Muscle layer of duodenum (tissue), 2 donors: ENCODE measurements at regions not wholly inside any gene's neighbourhood (a gene's known extent, or its start where the extent isn't known, plus 50 kb on each side); places are given as distances from the start of the nearest gene placed in this dataset.

Experiments
- H3K27ac ChIP-seq: one replicate; pipeline ENCODE4 v1.7.0; 2013; ENCODE audit warnings: mild to moderate bottlenecking, low read length
- H3K27me3 ChIP-seq: one replicate; pipeline ENCODE4 v1.7.0; 2013; ENCODE audit warnings: low read depth, mild to moderate bottlenecking, control low read depth, low read length
- H3K36me3 ChIP-seq, 2 donors: one replicate each; pipeline ENCODE4 v1.7.0; 2013; ENCODE audit warnings: low read length in 2 of 2, control low read depth in 1 of 2, mild to moderate bottlenecking in 1 of 2; ENCODE audit not compliant: insufficient read depth in 2 of 2, control insufficient read depth in 1 of 2
- H3K4me1 ChIP-seq, 2 donors: one replicate each; pipeline ENCODE4 v1.7.0; 2013; ENCODE audit warnings: low read length in 2 of 2, mild to moderate bottlenecking in 2 of 2, control low read depth in 1 of 2, moderate library complexity in 1 of 2; ENCODE audit not compliant: insufficient read depth in 2 of 2, control insufficient read depth in 1 of 2
- H3K4me3 ChIP-seq, 2 donors: one replicate each; pipeline ENCODE4 v1.7.0; 2013; ENCODE audit warnings: low read length in 2 of 2, low read depth in 1 of 2, mild to moderate bottlenecking in 1 of 2
- H3K9me3 ChIP-seq, 2 donors: one replicate each; pipeline ENCODE4 v1.7.0; 2013; ENCODE audit warnings: low read length in 2 of 2, control low read depth in 1 of 2, mild to moderate bottlenecking in 1 of 2; ENCODE audit not compliant: control insufficient read depth in 1 of 2
- donor health status: healthy.

- peaks cover 0 to 9% of the 10 kb centered on the region in 2 donors for H3K4me1 ChIP-seq
- no peak overlapping the region for H3K4me3 ChIP-seq
- H3K36me3 ChIP-seq = no peaks in the 10 kb centered on the region
- no peak overlapping the region for H3K27ac ChIP-seq
- H3K9me3 ChIP-seq = no peaks in the 10 kb centered on the region
- H3K27me3 ChIP-seq = no peaks in the 10 kb centered on the region
Measured at GRCh38 chr12:91289906-91290305, 107.3 kb upstream of the DCN start.

DNA sequence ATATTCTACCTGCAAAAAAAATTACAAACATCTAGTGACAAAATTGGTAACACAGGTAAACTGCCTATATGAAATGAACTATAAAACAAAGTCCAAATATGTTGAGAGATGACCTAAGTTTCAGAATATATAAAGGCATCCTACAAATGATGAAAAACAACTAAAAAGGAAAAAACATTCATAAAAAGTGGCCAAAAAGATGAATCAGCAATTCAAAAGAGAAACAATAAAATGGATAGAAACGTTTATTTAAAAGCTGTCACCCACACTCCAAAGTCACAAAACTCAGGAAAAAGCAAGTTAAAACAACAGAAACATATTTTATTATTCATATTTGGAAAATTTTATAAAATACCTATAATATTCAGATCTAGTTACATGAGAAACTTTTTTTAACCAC is 106.5 kb upstream of the DCN start:
- H3K36me3 ChIP-seq = no peaks in the 10 kb centered on the region
- H3K27ac ChIP-seq = no peak overlapping the region
- H3K9me3 ChIP-seq = no peaks in the 10 kb centered on the region
- H3K4me1 ChIP-seq = peaks cover 0 to 9% of the 10 kb centered on the region in 2 donors
- no peaks in the 10 kb centered on the region for H3K27me3 ChIP-seq
- no peak overlapping the region for H3K4me3 ChIP-seq

DNA sequence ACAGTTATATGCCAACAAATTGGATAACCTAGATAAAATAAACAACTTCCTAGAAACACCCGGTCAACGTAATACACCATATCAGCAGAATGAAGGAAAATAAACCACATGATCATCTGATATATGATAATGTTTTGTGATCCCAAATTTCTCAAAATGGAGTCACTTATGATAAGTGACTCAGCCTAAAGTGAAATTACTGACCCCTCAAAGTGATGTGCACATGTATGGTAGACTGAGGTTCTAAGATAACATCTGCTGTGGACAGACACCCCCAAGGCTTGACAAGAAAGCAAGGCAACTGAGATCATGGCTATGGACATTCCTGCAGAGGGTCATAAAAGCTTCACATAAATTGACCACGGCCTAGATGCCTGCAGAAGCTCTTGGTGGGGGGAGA is 105.1 kb upstream of the DCN start:
- Histone ChIP-seq H3K4me3 (no peak overlapping the region), H3K27me3 (no peaks in the 10 kb centered on the region), H3K9me3 (no peaks in the 10 kb centered on the region), H3K27ac (no peak overlapping the region), H3K36me3 (no peaks in the 10 kb centered on the region), H3K4me1 (peaks cover 0 to 9% of the 10 kb centered on the region in 2 donors)

- Histone ChIP-seq H3K4me1 (peaks cover 0 to 20% of the 10 kb centered on the region in 2 donors), H3K4me3 (no peak overlapping the region), H3K36me3 (no peaks in the 10 kb centered on the region), H3K27ac (no peak overlapping the region), H3K27me3 (no peaks in the 10 kb centered on the region), H3K9me3 (no peaks in the 10 kb centered on the region)
Measured at GRCh38 chr12:91278126-91278525, 95.5 kb upstream of the DCN start.

- Histone ChIP-seq H3K9me3 (no peaks in the 10 kb centered on the region), H3K4me3 (no peak overlapping the region), H3K36me3 (no peaks in the 10 kb centered on the region), H3K4me1 (peaks cover 0 to 20% of the 10 kb centered on the region in 2 donors), H3K27me3 (no peaks in the 10 kb centered on the region), H3K27ac (no peak overlapping the region)
Measured at GRCh38 chr12:91276509-91276908, 93.9 kb upstream of the DCN start.

DNA sequence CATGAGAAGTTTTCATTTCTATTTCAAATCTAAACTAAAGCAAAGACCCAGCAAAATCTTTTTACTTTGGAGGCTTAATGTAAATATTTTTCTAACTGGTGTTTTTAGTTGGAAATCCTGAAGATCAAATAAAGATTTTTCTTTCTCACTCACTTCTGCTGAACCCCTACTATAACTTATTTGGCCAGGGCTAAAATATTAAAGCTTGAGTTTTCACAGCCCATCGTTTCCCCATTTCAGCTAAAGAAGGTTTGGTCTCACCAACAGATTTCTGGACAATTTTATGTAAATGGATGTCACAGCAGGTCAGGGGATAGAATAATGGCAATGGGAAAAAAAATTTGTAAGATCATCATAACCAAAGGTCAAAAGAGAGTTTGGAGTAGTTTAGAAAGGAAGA is 92.7 kb upstream of the DCN start:
- peak overlapping the region; percentile 59 for H3K27ac ChIP-seq
- no peaks in the 10 kb centered on the region for H3K27me3 ChIP-seq
- no peak overlapping the region for H3K4me3 ChIP-seq
- H3K4me1 ChIP-seq = peaks cover 0 to 20% of the 10 kb centered on the region in 2 donors
- no peaks in the 10 kb centered on the region for H3K9me3 ChIP-seq
- H3K36me3 ChIP-seq = no peaks in the 10 kb centered on the region

DNA sequence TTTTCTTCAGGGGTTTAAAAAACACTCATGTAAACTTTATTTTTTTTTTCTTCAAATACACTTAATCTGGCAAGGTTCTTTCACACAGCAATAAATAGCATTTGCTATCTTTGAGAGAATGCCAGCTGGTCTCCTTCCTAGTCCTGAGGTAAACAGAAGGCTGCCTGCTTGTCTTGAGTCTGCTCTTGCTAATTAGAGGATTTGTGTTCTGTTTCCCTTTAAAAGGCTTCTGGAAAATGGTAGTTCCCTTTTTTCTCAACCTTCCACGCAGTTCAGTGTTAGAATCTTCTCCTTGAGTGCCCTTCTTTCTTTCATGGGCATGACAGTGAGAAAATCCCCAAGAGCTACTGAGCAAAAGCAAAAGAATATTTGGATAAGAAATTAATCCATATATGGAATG is 92.3 kb upstream of the DCN start:
- no peak overlapping the region for H3K4me3 ChIP-seq
- no peaks in the 10 kb centered on the region for H3K36me3 ChIP-seq
- H3K4me1 ChIP-seq = peaks cover 0 to 20% of the 10 kb centered on the region in 2 donors
- no peaks in the 10 kb centered on the region for H3K9me3 ChIP-seq
- H3K27me3 ChIP-seq = no peaks in the 10 kb centered on the region
- peak overlapping the region; percentile 59 for H3K27ac ChIP-seq

GRCh38 chr12:91273560-91273959 is 90.9 kb upstream of the DCN start:
- H3K27me3 ChIP-seq = no peaks in the 10 kb centered on the region
- H3K27ac ChIP-seq = peak overlapping the region; percentile 49
- H3K9me3 ChIP-seq = no peaks in the 10 kb centered on the region
- no peak overlapping the region for H3K4me3 ChIP-seq
- peaks cover 0 to 20% of the 10 kb centered on the region in 2 donors for H3K4me1 ChIP-seq
- no peaks in the 10 kb centered on the region for H3K36me3 ChIP-seq

- Histone ChIP-seq H3K4me1 (peaks cover 0 to 20% of the 10 kb centered on the region in 2 donors), H3K27me3 (no peaks in the 10 kb centered on the region), H3K27ac (peak overlapping the region; percentile 19), H3K9me3 (no peaks in the 10 kb centered on the region), H3K36me3 (no peaks in the 10 kb centered on the region), H3K4me3 (no peak overlapping the region)
Measured at GRCh38 chr12:91272461-91273063, 89.9 kb upstream of the DCN start.

GRCh38 chr12:91271185-91271584 is 88.6 kb upstream of the DCN start:
- H3K4me3 ChIP-seq = no peak overlapping the region
- no peak overlapping the region for H3K27ac ChIP-seq
- H3K4me1 ChIP-seq = peaks cover 0 to 14% of the 10 kb centered on the region in 2 donors

GRCh38 chr12:91267039-91267438 is 84.4 kb upstream of the DCN start:
- no peaks in the 10 kb centered on the region for H3K4me1 ChIP-seq
- H3K36me3 ChIP-seq = no peaks in the 10 kb centered on the region
- no peak overlapping the region for H3K27ac ChIP-seq
- no peak overlapping the region for H3K4me3 ChIP-seq
- no peaks in the 10 kb centered on the region for H3K27me3 ChIP-seq
- no peaks in the 10 kb centered on the region for H3K9me3 ChIP-seq

More at GRCh38 chr12:91271185-91271584, 88.6 kb upstream of the DCN start:
- Histone ChIP-seq H3K9me3 (no peaks in the 10 kb centered on the region), H3K27me3 (no peaks in the 10 kb centered on the region), H3K36me3 (no peaks in the 10 kb centered on the region)

DNA sequence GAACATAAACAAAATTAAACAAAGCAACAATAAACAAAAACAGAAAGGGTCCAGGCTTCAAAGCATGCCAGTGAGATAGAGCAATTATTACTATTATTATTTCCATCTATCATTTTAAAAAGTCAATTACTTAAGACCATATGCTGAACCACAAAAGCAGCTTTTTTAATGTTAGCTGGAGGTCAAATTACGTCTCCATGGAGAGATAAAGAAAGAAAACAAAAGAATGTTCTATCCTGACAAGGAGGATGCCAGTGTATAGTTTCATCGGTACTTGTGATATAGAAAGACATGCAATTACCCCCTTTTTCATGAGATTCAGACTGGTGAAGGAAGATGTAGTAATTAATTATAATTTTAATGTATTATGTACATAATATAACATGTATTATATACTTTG is 81.6 kb upstream of the DCN start:
- H3K27me3 ChIP-seq = no peaks in the 10 kb centered on the region
- no peaks in the 10 kb centered on the region for H3K36me3 ChIP-seq
- H3K4me3 ChIP-seq = no peak overlapping the region
- no peaks in the 10 kb centered on the region for H3K9me3 ChIP-seq
- no peak overlapping the region for H3K27ac ChIP-seq
- no peaks in the 10 kb centered on the region for H3K4me1 ChIP-seq
